PFSK-1 (cell line): ENCODE measurements at regions not wholly inside any gene's neighbourhood (a gene's known extent, or its start where the extent isn't known, plus 50 kb on each side); places are given as distances from the start of the nearest gene placed in this dataset.

Experiments
- FOXP2 ChIP-seq: optimal IDR thresholded peaks from 2 replicates; pipeline ENCODE3; 2011; ENCODE audit warnings: borderline replicate concordance, control low read depth, inconsistent platforms; ENCODE audit not compliant: insufficient read depth; ENCODE audit errors: extremely low read length, extremely low read depth
- POLR2AphosphoS5 ChIP-seq: IDR thresholded peaks from 2 replicates; pipeline ENCODE4 v1.6.1; 2012; ENCODE audit warnings: low read depth, mild to moderate bottlenecking, control low read depth, low read length, moderate library complexity
- REST ChIP-seq, 2 experiments: IDR thresholded peaks; 2 replicates each; pipeline versions ENCODE4 v1.6.1 to v1.8.0; 2011 to 2012; ENCODE audit warnings: low read depth in 2 of 2, low read length in 2 of 2, control low read depth in 1 of 2, inconsistent platforms in 1 of 2, mild to moderate bottlenecking in 1 of 2, moderate library complexity in 1 of 2; ENCODE audit not compliant: insufficient read depth in 1 of 2
- TAF1 ChIP-seq: IDR thresholded peaks from 2 replicates; pipeline ENCODE4 v1.6.1; 2012; ENCODE audit warnings: low read length, control low read depth, borderline replicate concordance; ENCODE audit not compliant: insufficient read depth

GRCh38 chr16:66032841-66033240 is 333.6 kb upstream of the CDH5 start:
- TF ChIP-seq POLR2AphosphoS5 = no peak
- TF ChIP-seq TAF1 = no peak
- TF ChIP-seq FOXP2 = no peak
- TF ChIP-seq REST (IDR thresholded peaks at IDR 0.05; ENCODE audit: insufficient read depth in 1 of 2, low read depth in 2 of 2, low read length in 2 of 2) = no peak
